AG09309 (cell line): ENCODE measurements at regions not wholly inside any gene's neighbourhood (a gene's known extent, or its start where the extent isn't known, plus 50 kb on each side); places are given as distances from the start of the nearest gene placed in this dataset.

Experiments
- DNase-seq: peaks from one replicate; pipeline ENCODE4 v3.0.0-alpha.2; 2010; ENCODE audit warnings: low read depth
- H3K4me3 ChIP-seq: 2 replicates; pipeline ENCODE4 v1.5.1; 2011; ENCODE audit warnings: mild to moderate bottlenecking, low read depth, low read length, moderate library complexity; ENCODE audit not compliant: control insufficient read depth
- CTCF ChIP-seq: IDR thresholded peaks from 2 replicates; pipeline ENCODE4 v1.5.1; 2011; ENCODE audit warnings: mild to moderate bottlenecking, low read depth, low read length, inconsistent platforms; ENCODE audit not compliant: insufficient read depth, control insufficient read depth; ENCODE audit errors: missing control alignments

GRCh38 chr4:8776366-8776765, 95.3 kb downstream of the HMX1 start:
- H3K4me3 ChIP-seq, result no peak overlapping the region
- DNase-seq, result no peak
- TF ChIP-seq CTCF, result no peak

- TF ChIP-seq CTCF, result no peak
- DNase-seq, result no peak
- no peak overlapping the region for H3K4me3 ChIP-seq
Observed at GRCh38 chr4:8775751-8776355, 95.8 kb downstream of the HMX1 start.

GRCh38 chr4:8775121-8775520, 96.5 kb downstream of the HMX1 start:
- no peak overlapping the region for H3K4me3 ChIP-seq
- no peak for DNase-seq
- TF ChIP-seq CTCF, result no peak

- H3K4me3 ChIP-seq, result no peak overlapping the region
- DNase-seq, result no peak
- TF ChIP-seq CTCF, result no peak
Observed at GRCh38 chr4:8774071-8774470, 97.6 kb downstream of the HMX1 start.

GRCh38 chr4:8773124-8773931, 98.3 kb downstream of the HMX1 start:
- H3K4me3 ChIP-seq, result no peak overlapping the region
- DNase-seq, result no peak
- no peak for TF ChIP-seq CTCF

- no peak for DNase-seq
- no peak overlapping the region for H3K4me3 ChIP-seq
- TF ChIP-seq CTCF, result no peak
Observed at GRCh38 chr4:8772499-8773123, 99.0 kb downstream of the HMX1 start.
